ENCODE measurements at regions not wholly inside any gene's neighbourhood (a gene's known extent, or its start where the extent isn't known, plus 50 kb on each side); places are given as distances from the start of the nearest gene placed in this dataset.

- peak; percentile 22 to 55 for DNase-seq (ENCODE audit: low read depth in 2 of 2)
Measured at GRCh38 chr3:42012935-42013690, 51.2 kb upstream of the ULK4 start.

DNA sequence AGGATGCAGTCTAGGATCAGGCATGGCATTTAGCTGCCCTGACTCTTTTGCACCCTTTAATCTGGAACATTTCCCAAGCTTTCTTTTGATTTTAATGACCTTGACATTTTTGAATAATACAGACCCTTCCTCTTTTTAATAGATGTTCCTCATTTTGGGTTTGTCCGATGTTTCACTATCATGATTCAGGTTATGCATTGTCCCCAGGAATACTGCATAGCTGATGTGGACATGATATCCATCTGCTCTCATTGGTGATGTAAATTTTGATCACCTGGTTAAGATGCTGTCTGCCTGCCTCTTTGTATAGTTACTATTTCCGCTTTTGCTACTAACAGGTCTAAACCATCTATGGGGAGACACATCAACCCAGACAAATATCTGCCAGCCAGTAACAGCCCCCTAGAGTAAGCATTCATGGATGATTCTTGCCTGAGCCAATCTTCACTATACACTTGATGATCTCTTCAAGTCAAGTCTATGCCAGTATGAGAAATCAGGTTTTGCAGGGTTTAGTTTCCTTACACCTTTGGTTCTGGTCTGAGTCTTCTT lies 50.6 kb upstream of the ULK4 start:
- no peak for DNase-seq (ENCODE audit: low read depth in 2 of 2)
